ENCODE measurements at regions not wholly inside any gene's neighbourhood (a gene's known extent, or its start where the extent isn't known, plus 50 kb on each side); places are given as distances from the start of the nearest gene placed in this dataset.

GRCh38 chr12:124461851-124462623, 105.4 kb downstream of the NCOR2 start:
- Histone ChIP-seq H3K79me2 (ENCODE audit: low read length) (no peaks in the 10 kb centered on the region; the same call in none of the 2 replicates), H2AFZ (ENCODE audit: low read length) (no peak overlapping the region), H3K9ac (ENCODE audit: low read length) (no peak overlapping the region), H3K4me1 (ENCODE audit: low read length) (no peaks in the 10 kb centered on the region), H4K20me1 (ENCODE audit: insufficient read depth, low read length) (no peaks in the 10 kb centered on the region), H3K27ac (ENCODE audit: low read length) (no peak overlapping the region), H3K9me3 (replicated peaks; ENCODE audit: insufficient read depth, low read length) (no peaks in the 10 kb centered on the region), H3K27me3 (replicated peaks; ENCODE audit: insufficient read depth, low read length) (no peaks in the 10 kb centered on the region), H3K4me3 (ENCODE audit: low read length) (no peak overlapping the region), H3K9me2 (replicated peaks; ENCODE audit: insufficient read depth, low read length) (no peaks in the 10 kb centered on the region), H3K36me3 (replicated peaks; ENCODE audit: insufficient read depth, low read length) (no peaks in the 10 kb centered on the region), H3F3A (ENCODE audit: insufficient read depth, low read length) (peaks cover 8% of the 10 kb centered on the region), H3K4me2 (ENCODE audit: low read depth, low read length) (no peak overlapping the region)
- TF ChIP-seq EZH2 (optimal IDR thresholded peaks at IDR 0.05; ENCODE audit: low read depth, low read length) (no peak), EZH2phosphoT487 (IDR thresholded peaks at IDR 0.05; ENCODE audit: low read length) (no peak)
- TF ChIP-seq, protein P1, sequence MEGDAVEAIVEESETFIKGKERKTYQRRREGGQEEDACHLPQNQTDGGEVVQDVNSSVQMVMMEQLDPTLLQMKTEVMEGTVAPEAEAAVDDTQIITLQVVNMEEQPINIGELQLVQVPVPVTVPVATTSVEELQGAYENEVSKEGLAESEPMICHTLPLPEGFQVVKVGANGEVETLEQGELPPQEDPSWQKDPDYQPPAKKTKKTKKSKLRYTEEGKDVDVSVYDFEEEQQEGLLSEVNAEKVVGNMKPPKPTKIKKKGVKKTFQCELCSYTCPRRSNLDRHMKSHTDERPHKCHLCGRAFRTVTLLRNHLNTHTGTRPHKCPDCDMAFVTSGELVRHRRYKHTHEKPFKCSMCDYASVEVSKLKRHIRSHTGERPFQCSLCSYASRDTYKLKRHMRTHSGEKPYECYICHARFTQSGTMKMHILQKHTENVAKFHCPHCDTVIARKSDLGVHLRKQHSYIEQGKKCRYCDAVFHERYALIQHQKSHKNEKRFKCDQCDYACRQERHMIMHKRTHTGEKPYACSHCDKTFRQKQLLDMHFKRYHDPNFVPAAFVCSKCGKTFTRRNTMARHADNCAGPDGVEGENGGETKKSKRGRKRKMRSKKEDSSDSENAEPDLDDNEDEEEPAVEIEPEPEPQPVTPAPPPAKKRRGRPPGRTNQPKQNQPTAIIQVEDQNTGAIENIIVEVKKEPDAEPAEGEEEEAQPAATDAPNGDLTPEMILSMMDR (IDR thresholded peaks at IDR 0.05; ENCODE audit: low read length), result no peak
- DNase-seq, result no peak

DNA sequence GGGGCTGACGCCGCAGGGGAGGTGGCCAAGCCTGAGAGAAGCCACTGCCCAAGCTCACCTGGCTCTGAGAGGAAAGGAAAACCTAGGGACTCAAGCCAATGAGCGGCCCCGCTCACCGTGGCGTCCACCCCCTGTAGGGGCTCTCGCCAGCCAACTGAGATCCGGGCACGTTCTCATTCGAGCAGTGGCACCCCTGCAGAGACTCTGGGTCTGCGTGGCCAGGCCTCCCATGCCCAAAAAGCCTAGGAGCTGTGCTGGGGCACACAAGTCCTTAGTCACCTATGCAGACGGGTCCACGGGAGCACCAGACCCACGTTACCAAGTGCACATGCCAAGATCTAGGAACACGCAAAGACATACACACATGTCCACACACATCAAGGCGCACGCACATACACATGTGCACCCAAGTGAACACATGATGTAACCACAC, 106.2 kb downstream of the NCOR2 start:
- peaks cover 2% of the 10 kb centered on the region; the same call in 1 of the 2 replicates for H3K4me1 ChIP-seq (ENCODE audit: low read length)

DNA sequence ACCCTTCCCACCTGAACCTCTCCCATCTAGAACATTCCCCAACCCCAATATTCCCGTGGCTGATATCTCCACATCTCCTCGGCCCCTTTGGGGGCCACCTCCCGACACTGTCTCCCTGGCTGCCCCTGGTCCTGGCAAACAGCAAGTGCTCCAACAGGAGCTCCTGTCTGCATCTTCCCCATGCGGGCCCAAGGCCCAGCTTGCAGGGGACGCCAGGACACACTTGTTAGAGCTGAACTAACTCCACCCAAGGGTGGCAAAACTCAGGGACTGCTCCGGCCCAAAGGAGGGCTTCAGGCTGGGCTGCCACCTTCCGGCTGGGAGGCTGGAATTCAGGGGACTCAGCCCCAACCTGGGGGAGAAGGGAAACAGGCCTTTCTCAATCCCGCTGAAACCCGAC, 106.6 kb downstream of the NCOR2 start:
- no peak overlapping the region for H3K9ac ChIP-seq (ENCODE audit: low read length)
- no peaks in the 10 kb centered on the region for H4K20me1 ChIP-seq (ENCODE audit: insufficient read depth, low read length)
- H3K4me3 ChIP-seq (ENCODE audit: low read length), result no peak overlapping the region
- no peak for DNase-seq
- peaks cover 8% of the 10 kb centered on the region for H3K79me2 ChIP-seq (ENCODE audit: low read length)
- no peaks in the 10 kb centered on the region for H3K9me2 ChIP-seq (replicated peaks; ENCODE audit: insufficient read depth, low read length)
- H3F3A ChIP-seq (ENCODE audit: insufficient read depth, low read length), result peaks cover 13% of the 10 kb centered on the region
- H3K27ac ChIP-seq (ENCODE audit: low read length), result no peak overlapping the region
- no peaks in the 10 kb centered on the region for H3K36me3 ChIP-seq (replicated peaks; ENCODE audit: insufficient read depth, low read length)
- no peaks in the 10 kb centered on the region for H3K9me3 ChIP-seq (replicated peaks; ENCODE audit: insufficient read depth, low read length)
- TF ChIP-seq EZH2phosphoT487 (IDR thresholded peaks at IDR 0.05; ENCODE audit: low read length) (no peak), EZH2 (optimal IDR thresholded peaks at IDR 0.05; ENCODE audit: low read depth, low read length) (no peak)
- TF ChIP-seq, protein P1 (IDR thresholded peaks at IDR 0.05; ENCODE audit: low read length), result no peak
- H3K4me2 ChIP-seq (ENCODE audit: low read depth, low read length), result no peak overlapping the region
- H3K27me3 ChIP-seq (replicated peaks; ENCODE audit: insufficient read depth, low read length), result no peaks in the 10 kb centered on the region
- H3K4me1 ChIP-seq (ENCODE audit: low read length), result peaks cover 5% of the 10 kb centered on the region; the same call in 1 of the 2 replicates
- no peak overlapping the region for H2AFZ ChIP-seq (ENCODE audit: low read length)

More for the DNA sequence above, 106.2 kb downstream of the NCOR2 start:
- Histone ChIP-seq H3K9me3 (replicated peaks; ENCODE audit: insufficient read depth, low read length) (no peaks in the 10 kb centered on the region), H3K27me3 (replicated peaks; ENCODE audit: insufficient read depth, low read length) (no peaks in the 10 kb centered on the region), H2AFZ (ENCODE audit: low read length) (no peak overlapping the region), H3K79me2 (ENCODE audit: low read length) (peaks cover 3% of the 10 kb centered on the region), H3K36me3 (replicated peaks; ENCODE audit: insufficient read depth, low read length) (no peaks in the 10 kb centered on the region), H3K9me2 (replicated peaks; ENCODE audit: insufficient read depth, low read length) (no peaks in the 10 kb centered on the region), H3K9ac (ENCODE audit: low read length) (no peak overlapping the region), H3F3A (ENCODE audit: insufficient read depth, low read length) (peaks cover 12% of the 10 kb centered on the region), H3K4me3 (ENCODE audit: low read length) (no peak overlapping the region), H3K27ac (ENCODE audit: low read length) (no peak overlapping the region), H3K4me2 (ENCODE audit: low read depth, low read length) (no peak overlapping the region), H4K20me1 (ENCODE audit: insufficient read depth, low read length) (no peaks in the 10 kb centered on the region)
- no peak for TF ChIP-seq EZH2phosphoT487 (IDR thresholded peaks at IDR 0.05; ENCODE audit: low read length)
- no peak for DNase-seq
